ENCODE measurements at regions not wholly inside any gene's neighbourhood (a gene's known extent, or its start where the extent isn't known, plus 50 kb on each side); places are given as distances from the start of the nearest gene placed in this dataset.
"Not testable (repeated sequence)": the region's sequence is repeated elsewhere in the genome, so short reads cannot be mapped to it uniquely, and the experiment has no call there.

- DNase-seq: no peak
Measured at GRCh38 chrX:110519906-110520452, 161.3 kb downstream of the RTL9 start.

- DNase-seq: not testable (repeated sequence)
Measured at GRCh38 chrX:110520652-110521051, 162.0 kb downstream of the RTL9 start.

GRCh38 chrX:110531873-110532580 lies 173.4 kb downstream of the RTL9 start:
- DNase-seq: no peak

GRCh38 chrX:110532581-110532931 lies 173.9 kb downstream of the RTL9 start:
- no peak for DNase-seq

- no peak for DNase-seq
Measured at GRCh38 chrX:110536816-110537215, 178.2 kb downstream of the RTL9 start.

- DNase-seq: no peak
Measured at GRCh38 chrX:110541266-110541665, 182.6 kb downstream of the RTL9 start.

- DNase-seq: not testable (repeated sequence)
Measured at GRCh38 chrX:110550854-110551253, 192.2 kb downstream of the RTL9 start.

- DNase-seq: no peak
Measured at GRCh38 chrX:110557864-110558263, 199.2 kb downstream of the RTL9 start.

- DNase-seq: no peak
Measured at GRCh38 chrX:110558406-110558805, 199.8 kb downstream of the RTL9 start.

- no peak for DNase-seq
Measured at GRCh38 chrX:110561034-110561433, 202.4 kb downstream of the RTL9 start.

GRCh38 chrX:110563282-110563681 lies 204.6 kb downstream of the RTL9 start:
- DNase-seq: no peak

- no peak for DNase-seq
Measured at GRCh38 chrX:110568441-110568840, 209.8 kb downstream of the RTL9 start.

GRCh38 chrX:110569506-110569905 lies 210.9 kb downstream of the RTL9 start:
- no peak for DNase-seq

GRCh38 chrX:110578270-110578669 lies 217.3 kb downstream of the CHRDL1 start:
- no peak for DNase-seq

GRCh38 chrX:110584083-110584482 lies 211.5 kb downstream of the CHRDL1 start:
- no peak for DNase-seq

- no peak for DNase-seq
Measured at GRCh38 chrX:110588164-110588563, 207.5 kb downstream of the CHRDL1 start.

GRCh38 chrX:110588853-110589252 lies 206.8 kb downstream of the CHRDL1 start:
- no peak for DNase-seq

GRCh38 chrX:110600745-110601310 lies 194.8 kb downstream of the CHRDL1 start:
- no peak for DNase-seq

GRCh38 chrX:110614596-110614995 lies 181.0 kb downstream of the CHRDL1 start:
- no peak for DNase-seq
